ENCODE measurements at regions not wholly inside any gene's neighbourhood (a gene's known extent, or its start where the extent isn't known, plus 50 kb on each side); places are given as distances from the start of the nearest gene placed in this dataset.
A peak's percentile ranks its signal among the peaks of the same experiment; 100 is the strongest.

- DNase-seq: no peak
- ATAC-seq (ENCODE audit: low FRiP score in 2 of 2): no peak
- Histone ChIP-seq H3K4me1 (no peaks in the 10 kb centered on the region), H3K36me3 (no peaks in the 10 kb centered on the region), H3K27me3 (no peaks in the 10 kb centered on the region), H3K27ac (no peak overlapping the region), H3K4me3 (no peak overlapping the region), H3K9me3 (peaks cover 0 to 4% (median 0%) of the 10 kb centered on the region in 4 donors)
- no peak for TF ChIP-seq POLR2A (IDR thresholded peaks at IDR 0.05)
- TF ChIP-seq CTCF (IDR thresholded peaks at IDR 0.05): no peak
- TF ChIP-seq POLR2AphosphoS5 (IDR thresholded peaks at IDR 0.05): no peak
- no peak for TF ChIP-seq EP300 (IDR thresholded peaks at IDR 0.05)
- WGBS, 2 donors: 77 to 81% methylated on average over 5 of the region's 5 CpGs
Measured at GRCh38 chr6:21414065-21414464, 179.5 kb upstream of the SOX4 start.

- no peak for ATAC-seq (ENCODE audit: low FRiP score in 2 of 2)
- Histone ChIP-seq H3K4me1 (no peaks in the 10 kb centered on the region), H3K4me3 (no peak overlapping the region), H3K27me3 (no peaks in the 10 kb centered on the region), H3K9me3 (no peaks in the 10 kb centered on the region), H3K27ac (no peak overlapping the region), H3K36me3 (no peaks in the 10 kb centered on the region)
- no peak for TF ChIP-seq EP300 (IDR thresholded peaks at IDR 0.05)
- no peak for TF ChIP-seq POLR2AphosphoS5 (IDR thresholded peaks at IDR 0.05)
- TF ChIP-seq CTCF (IDR thresholded peaks at IDR 0.05): no peak
- TF ChIP-seq POLR2A (IDR thresholded peaks at IDR 0.05): no peak
- DNase-seq: no peak
- 85 to 91% methylated on average over 3 of the region's 3 CpGs for WGBS, 2 donors
Measured at GRCh38 chr6:21420146-21420878, 173.2 kb upstream of the SOX4 start.

- 79 to 87% methylated on average over 6 of the region's 6 CpGs for WGBS, 2 donors
- Histone ChIP-seq H3K27me3 (no peaks in the 10 kb centered on the region), H3K27ac (no peak overlapping the region), H3K9me3 (no peaks in the 10 kb centered on the region), H3K4me3 (no peak overlapping the region), H3K4me1 (no peaks in the 10 kb centered on the region), H3K36me3 (no peaks in the 10 kb centered on the region)
- TF ChIP-seq EP300 (IDR thresholded peaks at IDR 0.05): no peak
- no peak for TF ChIP-seq POLR2AphosphoS5 (IDR thresholded peaks at IDR 0.05)
- no peak for TF ChIP-seq POLR2A (IDR thresholded peaks at IDR 0.05)
- TF ChIP-seq CTCF (IDR thresholded peaks at IDR 0.05): no peak
- no peak for DNase-seq
- no peak for ATAC-seq (ENCODE audit: low FRiP score in 2 of 2)
Measured at GRCh38 chr6:21420926-21421325, 172.6 kb upstream of the SOX4 start.

DNA sequence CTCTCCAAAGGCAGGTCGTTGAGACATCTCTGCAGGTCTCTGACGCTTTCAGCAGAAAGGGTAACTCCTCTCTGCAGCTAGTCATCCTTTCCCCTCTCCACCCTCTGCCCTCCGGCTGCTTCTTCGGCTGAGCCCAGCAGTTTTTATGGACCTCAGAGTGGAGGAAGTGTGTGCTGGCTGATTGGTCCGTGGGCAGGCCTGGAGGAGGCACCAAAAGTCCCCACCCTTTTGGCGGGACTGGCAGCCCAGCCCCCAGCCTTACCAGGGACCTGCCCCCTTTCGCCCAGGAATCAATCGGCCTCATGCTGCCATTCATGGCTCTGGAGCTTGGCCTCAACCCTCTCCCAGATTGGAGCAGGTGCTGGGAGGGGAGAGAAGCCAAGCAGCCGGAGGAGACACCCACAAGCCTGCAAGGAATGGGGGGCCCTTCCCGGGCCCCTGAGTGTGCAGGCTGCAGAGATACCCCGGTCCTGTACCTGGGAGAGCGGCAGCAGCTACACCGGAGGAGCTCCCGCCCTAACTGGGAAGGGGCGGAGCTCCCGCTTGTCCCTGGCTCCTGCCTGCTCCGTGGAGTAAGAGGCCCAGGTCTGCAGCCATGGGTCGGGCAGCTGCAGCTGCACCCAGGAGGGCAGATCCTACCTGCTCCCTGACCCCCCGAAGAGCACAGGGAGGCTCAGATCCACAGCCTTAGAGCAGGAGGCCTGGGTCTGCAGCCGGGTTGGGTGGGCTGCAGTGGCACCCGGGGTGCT, 170.3 kb upstream of the SOX4 start:
- no peak overlapping the region for H3K27ac ChIP-seq
- DNase-seq (peak in 1 of 2 donors; percentile 50), ATAC-seq (ENCODE audit: low FRiP score in 2 of 2) (peak; percentile 23 to 63)
- TF ChIP-seq EP300 (IDR thresholded peaks at IDR 0.05): no peak
- no peak for TF ChIP-seq POLR2A (IDR thresholded peaks at IDR 0.05)
- no peak for TF ChIP-seq CTCF (IDR thresholded peaks at IDR 0.05)
- TF ChIP-seq POLR2AphosphoS5 (IDR thresholded peaks at IDR 0.05): no peak
- H3K9me3 ChIP-seq: no peaks in the 10 kb centered on the region
- H3K4me3 ChIP-seq: no peak overlapping the region
- 95 to 97% methylated on average over 8 of the region's 21 CpGs for WGBS, 2 donors
- no peaks in the 10 kb centered on the region for H3K27me3 ChIP-seq
- H3K4me1 ChIP-seq: no peaks in the 10 kb centered on the region
- no peaks in the 10 kb centered on the region for H3K36me3 ChIP-seq
